Fibroblast of lung (primary cell): ENCODE measurements at regions not wholly inside any gene's neighbourhood (a gene's known extent, or its start where the extent isn't known, plus 50 kb on each side); places are given as distances from the start of the nearest gene placed in this dataset.

Experiments used
- EZH2 ChIP-seq: IDR thresholded peaks from 2 replicates; pipeline ENCODE4 v1.5.1; 2012; ENCODE audit warnings: low read length, control low read depth, mild to moderate bottlenecking; ENCODE audit errors: missing control alignments
- TF ChIP-seq, protein P1 (sequence below), 2 donors: IDR thresholded peaks in 1 of 2; conservative IDR thresholded peaks in 1 of 2; 1 replicate in 1 of 2; 2 replicates in 1 of 2; pipeline ENCODE4 v1.5.1; 2011 to 2012; ENCODE audit warnings: low read length in 2 of 2, control low read depth in 1 of 2, inconsistent platforms in 1 of 2, low read depth in 1 of 2, mild to moderate bottlenecking in 1 of 2

DNA sequence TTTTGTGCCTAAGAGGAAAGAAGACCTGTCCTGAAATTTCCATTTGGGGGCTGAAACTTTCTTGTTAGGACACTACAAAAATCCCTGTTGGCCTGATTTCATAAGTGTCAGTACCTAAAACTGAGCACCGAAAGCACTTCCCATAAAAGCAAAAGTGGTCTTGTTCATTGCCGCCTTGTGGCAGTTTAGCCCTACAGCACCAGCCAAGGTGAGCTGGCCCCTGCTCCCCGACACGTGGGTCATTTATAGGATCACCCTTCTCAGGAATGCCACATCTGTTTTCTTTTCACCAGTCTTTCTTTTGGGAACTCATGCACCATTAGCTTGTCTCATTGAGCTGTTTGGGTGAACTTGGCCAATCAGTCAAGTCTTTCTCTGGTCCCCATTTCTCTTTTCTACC lies 155.8 kb upstream of the KAZN start:
- TF ChIP-seq EZH2: no peak
- TF ChIP-seq, protein P1, sequence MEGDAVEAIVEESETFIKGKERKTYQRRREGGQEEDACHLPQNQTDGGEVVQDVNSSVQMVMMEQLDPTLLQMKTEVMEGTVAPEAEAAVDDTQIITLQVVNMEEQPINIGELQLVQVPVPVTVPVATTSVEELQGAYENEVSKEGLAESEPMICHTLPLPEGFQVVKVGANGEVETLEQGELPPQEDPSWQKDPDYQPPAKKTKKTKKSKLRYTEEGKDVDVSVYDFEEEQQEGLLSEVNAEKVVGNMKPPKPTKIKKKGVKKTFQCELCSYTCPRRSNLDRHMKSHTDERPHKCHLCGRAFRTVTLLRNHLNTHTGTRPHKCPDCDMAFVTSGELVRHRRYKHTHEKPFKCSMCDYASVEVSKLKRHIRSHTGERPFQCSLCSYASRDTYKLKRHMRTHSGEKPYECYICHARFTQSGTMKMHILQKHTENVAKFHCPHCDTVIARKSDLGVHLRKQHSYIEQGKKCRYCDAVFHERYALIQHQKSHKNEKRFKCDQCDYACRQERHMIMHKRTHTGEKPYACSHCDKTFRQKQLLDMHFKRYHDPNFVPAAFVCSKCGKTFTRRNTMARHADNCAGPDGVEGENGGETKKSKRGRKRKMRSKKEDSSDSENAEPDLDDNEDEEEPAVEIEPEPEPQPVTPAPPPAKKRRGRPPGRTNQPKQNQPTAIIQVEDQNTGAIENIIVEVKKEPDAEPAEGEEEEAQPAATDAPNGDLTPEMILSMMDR (conservative IDR thresholded peaks at IDR 0.05 in 1 of 2, IDR thresholded peaks at IDR 0.05 in 1 of 2; ENCODE audit: low read depth in 1 of 2, low read length in 2 of 2): no peak
